ENCODE measurements at regions not wholly inside any gene's neighbourhood (a gene's known extent, or its start where the extent isn't known, plus 50 kb on each side); places are given as distances from the start of the nearest gene placed in this dataset.

DNA sequence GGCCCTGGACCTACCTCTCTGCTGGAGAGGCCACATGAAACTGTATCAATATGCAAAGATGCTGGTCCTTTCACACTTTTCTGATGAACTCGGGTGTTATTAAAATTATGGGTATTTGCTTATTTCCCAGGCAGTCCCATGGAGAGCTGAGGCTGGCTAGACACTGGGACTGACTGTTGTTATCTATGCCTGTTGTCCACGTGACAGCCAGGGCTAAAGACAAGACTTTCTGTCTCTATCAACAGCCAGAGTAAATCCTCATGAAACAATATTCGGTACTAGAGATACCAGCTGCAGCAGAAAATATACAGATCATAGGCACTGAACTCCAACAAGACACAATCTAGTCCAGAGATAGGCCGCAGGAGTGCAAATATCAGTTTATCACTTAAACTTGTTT is 236.4 kb downstream of the FOXA2 start:
- WGBS, 2 donors, result 72 to 78% methylated on average over 4 of the region's 4 CpGs
- Histone ChIP-seq H3K27me3 (no peaks in the 10 kb centered on the region), H3K4me3 (no peak overlapping the region), H3K4me1 (no peaks in the 10 kb centered on the region), H3K9me3 (no peaks in the 10 kb centered on the region), H3K27ac (no peak overlapping the region), H3K36me3 (no peaks in the 10 kb centered on the region)
- TF ChIP-seq POLR2A (IDR thresholded peaks at IDR 0.05), result no peak
- TF ChIP-seq POLR2AphosphoS5 (IDR thresholded peaks at IDR 0.05), result no peak
- TF ChIP-seq EP300 (IDR thresholded peaks at IDR 0.05), result no peak
- TF ChIP-seq, protein P1, sequence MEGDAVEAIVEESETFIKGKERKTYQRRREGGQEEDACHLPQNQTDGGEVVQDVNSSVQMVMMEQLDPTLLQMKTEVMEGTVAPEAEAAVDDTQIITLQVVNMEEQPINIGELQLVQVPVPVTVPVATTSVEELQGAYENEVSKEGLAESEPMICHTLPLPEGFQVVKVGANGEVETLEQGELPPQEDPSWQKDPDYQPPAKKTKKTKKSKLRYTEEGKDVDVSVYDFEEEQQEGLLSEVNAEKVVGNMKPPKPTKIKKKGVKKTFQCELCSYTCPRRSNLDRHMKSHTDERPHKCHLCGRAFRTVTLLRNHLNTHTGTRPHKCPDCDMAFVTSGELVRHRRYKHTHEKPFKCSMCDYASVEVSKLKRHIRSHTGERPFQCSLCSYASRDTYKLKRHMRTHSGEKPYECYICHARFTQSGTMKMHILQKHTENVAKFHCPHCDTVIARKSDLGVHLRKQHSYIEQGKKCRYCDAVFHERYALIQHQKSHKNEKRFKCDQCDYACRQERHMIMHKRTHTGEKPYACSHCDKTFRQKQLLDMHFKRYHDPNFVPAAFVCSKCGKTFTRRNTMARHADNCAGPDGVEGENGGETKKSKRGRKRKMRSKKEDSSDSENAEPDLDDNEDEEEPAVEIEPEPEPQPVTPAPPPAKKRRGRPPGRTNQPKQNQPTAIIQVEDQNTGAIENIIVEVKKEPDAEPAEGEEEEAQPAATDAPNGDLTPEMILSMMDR (IDR thresholded peaks at IDR 0.05), result no peak
- DNase-seq (no peak), ATAC-seq (ENCODE audit: low FRiP score in 2 of 2) (no peak)

DNA sequence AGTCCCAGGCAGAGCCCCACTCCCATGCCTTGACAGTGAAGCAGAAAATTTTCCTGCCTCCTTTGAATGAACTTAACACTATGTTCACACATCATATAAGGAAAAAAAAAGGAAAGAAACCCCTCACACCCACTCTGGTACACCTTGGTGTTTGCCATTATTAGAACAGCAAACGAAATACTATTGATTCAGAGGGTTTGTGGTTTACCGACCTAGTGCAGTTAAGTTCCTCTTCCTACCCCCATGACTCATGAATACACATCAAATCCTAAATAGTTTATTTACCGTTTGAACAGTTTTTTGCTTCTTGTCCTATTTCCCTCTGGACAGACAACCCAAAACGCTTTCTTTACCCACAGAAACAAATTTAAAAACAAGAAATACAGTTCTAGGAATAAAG is 237.7 kb downstream of the FOXA2 start:
- no peaks in the 10 kb centered on the region for H3K4me1 ChIP-seq
- no peak for ATAC-seq (ENCODE audit: low FRiP score in 2 of 2)
- WGBS, 2 donors, result 34 to 58% methylated on average over 4 of the region's 4 CpGs

DNA sequence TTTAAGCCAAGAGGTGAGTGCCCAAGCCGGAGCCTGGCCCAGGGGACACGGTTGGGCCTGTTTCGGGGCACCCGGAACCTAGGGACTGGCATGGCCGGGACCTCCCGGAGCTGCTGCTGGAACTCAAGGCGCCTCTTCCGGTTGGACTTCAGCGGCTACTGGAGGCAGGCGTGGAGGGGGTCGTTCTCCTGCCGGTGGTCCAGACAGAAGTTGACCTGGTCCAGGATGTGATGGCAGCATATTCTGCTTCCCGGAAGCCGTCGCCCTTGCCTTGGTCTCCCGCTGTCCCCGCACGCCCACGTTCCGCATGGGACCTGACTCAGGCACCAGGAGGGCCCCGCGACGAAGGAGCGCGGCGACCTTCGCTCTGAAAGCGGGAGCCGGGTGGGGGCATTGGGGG is 240.8 kb downstream of the FOXA2 start:
- WGBS, 2 donors, result 98 to 99% methylated on average over 14 to 29 of the region's 29 CpGs
- no peak for TF ChIP-seq EP300 (IDR thresholded peaks at IDR 0.05)
- no peak for TF ChIP-seq POLR2AphosphoS5 (IDR thresholded peaks at IDR 0.05)
- TF ChIP-seq, protein P1 (IDR thresholded peaks at IDR 0.05), result no peak
- TF ChIP-seq POLR2A (IDR thresholded peaks at IDR 0.05), result no peak
- DNase-seq (peak in 1 of 2 donors; percentile 75), ATAC-seq (ENCODE audit: low FRiP score in 2 of 2) (no peak)
- no peaks in the 10 kb centered on the region for H3K4me1 ChIP-seq
- no peaks in the 10 kb centered on the region for H3K27me3 ChIP-seq
- no peak overlapping the region for H3K4me3 ChIP-seq
- H3K27ac ChIP-seq, result no peak overlapping the region
- no peaks in the 10 kb centered on the region for H3K9me3 ChIP-seq
- no peaks in the 10 kb centered on the region for H3K36me3 ChIP-seq

More for the DNA sequence above, 237.7 kb downstream of the FOXA2 start:
- no peak for DNase-seq
- H3K4me3 ChIP-seq, result no peak overlapping the region
- no peaks in the 10 kb centered on the region for H3K9me3 ChIP-seq
- TF ChIP-seq POLR2A (IDR thresholded peaks at IDR 0.05), result no peak
- TF ChIP-seq, protein P1 (IDR thresholded peaks at IDR 0.05), result no peak
- no peak for TF ChIP-seq POLR2AphosphoS5 (IDR thresholded peaks at IDR 0.05)
- TF ChIP-seq EP300 (IDR thresholded peaks at IDR 0.05), result no peak
- H3K36me3 ChIP-seq, result no peaks in the 10 kb centered on the region
- no peaks in the 10 kb centered on the region for H3K27me3 ChIP-seq
- H3K27ac ChIP-seq, result no peak overlapping the region

DNA sequence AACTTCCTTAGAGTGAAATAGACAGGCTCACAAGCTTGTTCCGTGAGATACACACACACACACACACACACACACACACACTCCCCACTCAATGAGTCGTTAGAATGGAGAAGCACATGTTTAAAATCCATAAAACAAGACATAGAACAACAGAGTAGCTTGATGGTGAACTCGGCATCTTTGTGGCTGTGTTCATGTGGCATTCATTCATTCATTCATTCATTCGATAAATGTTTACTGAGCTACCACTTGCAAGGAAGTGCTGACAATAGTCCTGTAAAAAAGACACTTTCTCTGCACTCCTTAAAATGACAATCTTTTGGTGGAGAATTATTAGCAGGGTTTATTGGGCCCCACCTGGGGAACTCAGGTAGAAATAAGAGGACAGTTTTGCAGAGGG is 242.0 kb downstream of the FOXA2 start:
- no peak for DNase-seq

DNA sequence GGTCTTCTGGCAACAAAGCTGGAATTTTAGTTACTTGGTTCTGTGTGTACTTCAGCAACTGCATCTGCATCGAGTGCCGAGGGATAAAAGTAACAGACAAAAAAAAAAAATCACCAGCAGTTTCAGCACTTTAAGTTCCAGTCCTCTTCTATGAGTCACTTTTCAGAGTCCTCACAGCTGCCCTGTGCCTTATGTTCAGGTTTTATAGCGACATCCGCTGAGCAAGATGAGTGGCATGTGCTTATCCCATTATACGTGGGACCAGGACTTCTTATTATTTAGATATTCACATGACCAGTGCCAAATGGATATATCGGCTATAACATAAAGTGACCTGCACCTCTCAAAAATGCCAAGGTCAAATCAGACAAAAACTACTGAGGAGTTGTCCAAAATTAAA is 242.9 kb downstream of the FOXA2 start:
- 66 to 74% methylated on average over 6 of the region's 6 CpGs for WGBS, 2 donors
- DNase-seq, result no peak
- Histone ChIP-seq H3K27ac (no peak overlapping the region), H3K4me1 (no peaks in the 10 kb centered on the region), H3K36me3 (no peaks in the 10 kb centered on the region), H3K4me3 (no peak overlapping the region), H3K27me3 (no peaks in the 10 kb centered on the region), H3K9me3 (no peaks in the 10 kb centered on the region)
- ATAC-seq (ENCODE audit: low FRiP score in 2 of 2), result no peak
- no peak for TF ChIP-seq EP300 (IDR thresholded peaks at IDR 0.05)
- TF ChIP-seq POLR2AphosphoS5 (IDR thresholded peaks at IDR 0.05), result no peak
- no peak for TF ChIP-seq POLR2A (IDR thresholded peaks at IDR 0.05)
- TF ChIP-seq, protein P1 (IDR thresholded peaks at IDR 0.05), result no peak

More for the DNA sequence above, 242.0 kb downstream of the FOXA2 start:
- 71 to 79% methylated on average over 4 of the region's 4 CpGs for WGBS, 2 donors
- no peak for ATAC-seq (ENCODE audit: low FRiP score in 2 of 2)
- TF ChIP-seq POLR2AphosphoS5 (IDR thresholded peaks at IDR 0.05), result no peak
- TF ChIP-seq POLR2A (IDR thresholded peaks at IDR 0.05), result no peak
- Histone ChIP-seq H3K27ac (no peak overlapping the region), H3K27me3 (no peaks in the 10 kb centered on the region), H3K36me3 (no peaks in the 10 kb centered on the region), H3K4me1 (no peaks in the 10 kb centered on the region), H3K4me3 (no peak overlapping the region), H3K9me3 (no peaks in the 10 kb centered on the region)

All from upper lobe of left lung (tissue), 6 donors.